ENCODE measurements at regions not wholly inside any gene's neighbourhood (a gene's known extent, or its start where the extent isn't known, plus 50 kb on each side); places are given as distances from the start of the nearest gene placed in this dataset.

DNA sequence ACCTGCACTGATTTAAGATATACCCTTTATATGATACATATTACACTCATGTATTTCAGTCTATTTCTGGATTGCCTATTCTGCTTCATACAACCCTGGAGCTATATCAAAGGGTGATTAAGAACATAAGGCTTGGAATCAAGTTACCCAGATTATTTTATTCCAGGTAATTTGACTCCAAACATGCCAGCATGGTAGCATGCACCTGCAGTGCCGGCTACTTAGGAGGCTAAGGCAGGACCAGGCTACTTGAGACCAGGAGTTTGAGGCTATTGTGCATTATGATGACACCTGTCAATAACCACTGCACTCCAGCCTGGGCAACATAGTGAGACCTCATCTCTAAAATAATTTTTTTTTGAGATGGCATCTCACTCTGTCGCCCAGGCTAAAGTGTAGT lies 50.4 kb upstream of the NEO1 start:
- no peaks in the 10 kb centered on the region for H3K27me3 Mint-ChIP-seq
- TF ChIP-seq, protein P1, sequence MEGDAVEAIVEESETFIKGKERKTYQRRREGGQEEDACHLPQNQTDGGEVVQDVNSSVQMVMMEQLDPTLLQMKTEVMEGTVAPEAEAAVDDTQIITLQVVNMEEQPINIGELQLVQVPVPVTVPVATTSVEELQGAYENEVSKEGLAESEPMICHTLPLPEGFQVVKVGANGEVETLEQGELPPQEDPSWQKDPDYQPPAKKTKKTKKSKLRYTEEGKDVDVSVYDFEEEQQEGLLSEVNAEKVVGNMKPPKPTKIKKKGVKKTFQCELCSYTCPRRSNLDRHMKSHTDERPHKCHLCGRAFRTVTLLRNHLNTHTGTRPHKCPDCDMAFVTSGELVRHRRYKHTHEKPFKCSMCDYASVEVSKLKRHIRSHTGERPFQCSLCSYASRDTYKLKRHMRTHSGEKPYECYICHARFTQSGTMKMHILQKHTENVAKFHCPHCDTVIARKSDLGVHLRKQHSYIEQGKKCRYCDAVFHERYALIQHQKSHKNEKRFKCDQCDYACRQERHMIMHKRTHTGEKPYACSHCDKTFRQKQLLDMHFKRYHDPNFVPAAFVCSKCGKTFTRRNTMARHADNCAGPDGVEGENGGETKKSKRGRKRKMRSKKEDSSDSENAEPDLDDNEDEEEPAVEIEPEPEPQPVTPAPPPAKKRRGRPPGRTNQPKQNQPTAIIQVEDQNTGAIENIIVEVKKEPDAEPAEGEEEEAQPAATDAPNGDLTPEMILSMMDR (IDR thresholded peaks at IDR 0.05; ENCODE audit: unreplicated experiment) = no peak
- H3K4me3 Mint-ChIP-seq (ENCODE audit: low read depth) = no peak overlapping the region
- no peaks in the 10 kb centered on the region for H3K36me3 Mint-ChIP-seq (ENCODE audit: insufficient read depth)
- peaks cover 3% of the 10 kb centered on the region for H3K4me1 Mint-ChIP-seq (ENCODE audit: low read depth)
- no peak for DNase-seq (ENCODE audit: low spot score, unreplicated experiment)
- H3K27ac Mint-ChIP-seq = no peak overlapping the region
- no peaks in the 10 kb centered on the region for H3K9me3 Mint-ChIP-seq (ENCODE audit: low read depth)

DNA sequence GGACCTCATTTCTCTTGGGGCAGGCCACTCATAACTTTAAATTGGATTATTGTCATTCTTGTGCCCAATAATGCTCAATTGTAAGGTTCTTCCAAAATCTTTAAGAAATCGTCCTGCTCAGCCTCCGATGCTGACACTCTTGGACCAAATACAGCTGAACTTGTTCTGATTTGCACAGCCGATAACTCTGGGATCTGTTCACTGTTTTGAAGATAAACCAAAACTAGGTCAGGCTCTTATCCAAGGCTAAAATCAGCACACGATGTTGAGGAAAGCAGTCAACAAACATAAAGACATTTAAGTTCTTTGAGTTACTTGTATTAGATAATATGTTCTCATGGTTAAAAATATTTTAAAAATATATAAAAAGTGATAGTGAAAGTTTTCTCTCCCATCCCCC lies 52.0 kb upstream of the NEO1 start:
- H3K27me3 Mint-ChIP-seq = no peaks in the 10 kb centered on the region
- TF ChIP-seq, protein P1 (IDR thresholded peaks at IDR 0.05; ENCODE audit: unreplicated experiment) = no peak
- peaks cover 4% of the 10 kb centered on the region for H3K4me1 Mint-ChIP-seq (ENCODE audit: low read depth)
- no peaks in the 10 kb centered on the region for H3K9me3 Mint-ChIP-seq (ENCODE audit: low read depth)
- H3K4me3 Mint-ChIP-seq (ENCODE audit: low read depth) = no peak overlapping the region
- no peaks in the 10 kb centered on the region for H3K36me3 Mint-ChIP-seq (ENCODE audit: insufficient read depth)
- no peak for DNase-seq (ENCODE audit: low spot score, unreplicated experiment)
- H3K27ac Mint-ChIP-seq = no peak overlapping the region

- H3K27me3 Mint-ChIP-seq = no peaks in the 10 kb centered on the region
- no peaks in the 10 kb centered on the region for H3K36me3 Mint-ChIP-seq (ENCODE audit: insufficient read depth)
- no peak for DNase-seq (ENCODE audit: low spot score, unreplicated experiment)
- H3K9me3 Mint-ChIP-seq (ENCODE audit: low read depth) = no peaks in the 10 kb centered on the region
- no peak overlapping the region for H3K27ac Mint-ChIP-seq
- TF ChIP-seq, protein P1 (IDR thresholded peaks at IDR 0.05; ENCODE audit: unreplicated experiment) = no peak
- no peak overlapping the region for H3K4me3 Mint-ChIP-seq (ENCODE audit: low read depth)
- peaks cover 5% of the 10 kb centered on the region for H3K4me1 Mint-ChIP-seq (ENCODE audit: low read depth)
Observed at GRCh38 chr15:72999586-72999985, 52.7 kb upstream of the NEO1 start.

DNA sequence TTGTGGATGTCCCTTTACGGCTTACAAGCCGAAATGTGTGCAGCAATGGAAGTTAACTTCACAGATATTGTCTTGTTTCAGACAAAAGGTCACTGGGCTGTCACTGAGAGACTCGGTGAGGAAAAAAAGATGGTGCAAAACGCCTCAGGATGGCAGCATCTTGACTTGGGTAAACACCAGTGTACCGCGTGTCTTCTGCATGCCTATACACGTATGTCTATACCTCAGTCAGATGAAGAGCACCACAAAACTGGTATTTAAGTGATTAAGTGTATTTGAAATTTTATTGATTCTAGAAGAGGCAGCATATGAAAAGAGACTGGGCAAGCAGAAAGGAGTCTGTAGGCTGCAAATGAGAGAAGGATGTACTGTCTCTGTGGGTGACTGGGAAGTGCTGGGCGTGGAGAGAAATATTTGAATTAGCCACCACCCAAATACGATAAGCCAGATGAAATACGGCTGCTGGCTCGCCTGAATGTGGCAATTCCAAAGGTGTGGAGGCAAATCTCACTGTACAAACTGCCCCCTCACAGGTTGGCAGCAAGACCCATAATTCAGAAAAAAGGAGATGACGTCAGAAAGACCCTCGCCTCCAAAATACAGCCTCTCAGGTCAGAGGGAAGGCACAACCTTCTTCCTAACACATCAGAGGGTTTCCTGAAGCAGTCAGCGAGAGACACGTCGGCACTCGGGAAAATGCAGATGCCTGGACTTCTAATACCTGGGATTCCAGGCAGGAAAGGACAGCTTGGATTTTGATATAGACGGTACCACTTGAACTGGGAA lies 53.4 kb upstream of the NEO1 start:
- Mint-ChIP-seq H3K9me3 (ENCODE audit: low read depth) (no peaks in the 10 kb centered on the region), H3K4me1 (ENCODE audit: low read depth) (peaks cover 7% of the 10 kb centered on the region), H3K27ac (no peak overlapping the region), H3K36me3 (ENCODE audit: insufficient read depth) (no peaks in the 10 kb centered on the region), H3K27me3 (no peaks in the 10 kb centered on the region), H3K4me3 (ENCODE audit: low read depth) (no peak overlapping the region)
- TF ChIP-seq, protein P1 (IDR thresholded peaks at IDR 0.05; ENCODE audit: unreplicated experiment) = no peak
- no peak for DNase-seq (ENCODE audit: low spot score, unreplicated experiment)

DNA sequence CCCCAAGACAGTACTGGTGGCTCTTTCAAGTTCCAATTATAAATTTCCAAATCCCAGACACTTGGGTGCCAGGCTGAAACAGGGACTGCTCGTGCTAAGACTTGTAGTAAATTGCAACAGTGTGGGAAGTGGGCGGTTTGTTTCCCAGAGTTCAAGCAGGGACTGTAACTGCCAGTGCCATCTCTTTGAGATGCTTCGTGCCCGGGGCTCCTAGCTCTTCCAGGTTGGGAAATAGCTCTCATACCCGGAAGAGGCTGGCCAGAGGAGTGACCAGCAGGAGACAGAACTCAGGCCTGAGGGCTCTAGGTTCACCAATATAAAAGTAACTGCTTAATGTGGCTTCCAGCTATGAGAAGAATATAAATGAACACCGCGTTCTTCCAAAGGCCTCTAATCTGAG lies 54.0 kb upstream of the NEO1 start:
- Mint-ChIP-seq H3K4me3 (ENCODE audit: low read depth) (no peak overlapping the region), H3K27me3 (no peaks in the 10 kb centered on the region), H3K4me1 (ENCODE audit: low read depth) (peaks cover 7% of the 10 kb centered on the region), H3K9me3 (ENCODE audit: low read depth) (no peaks in the 10 kb centered on the region), H3K36me3 (ENCODE audit: insufficient read depth) (no peaks in the 10 kb centered on the region), H3K27ac (no peak overlapping the region)
- no peak for DNase-seq (ENCODE audit: low spot score, unreplicated experiment)
- TF ChIP-seq, protein P1 (IDR thresholded peaks at IDR 0.05; ENCODE audit: unreplicated experiment) = no peak
